Iris pigment epithelial cell (primary cell): ENCODE measurements at regions not wholly inside any gene's neighbourhood (a gene's known extent, or its start where the extent isn't known, plus 50 kb on each side); places are given as distances from the start of the nearest gene placed in this dataset.

Experiments used
- DNase-seq: peaks from one replicate; pipeline ENCODE4 v3.0.0-alpha.2; 2011; ENCODE audit warnings: low read depth

- no peak for DNase-seq
Observed at GRCh38 chr22:48855013-48855412, 972.7 kb downstream of the BRD1 start.

GRCh38 chr22:48853627-48854240 lies 973.9 kb downstream of the BRD1 start:
- no peak for DNase-seq

- DNase-seq, result no peak
Observed at GRCh38 chr22:48851933-48852549, 975.6 kb downstream of the BRD1 start.

- no peak for DNase-seq
Observed at GRCh38 chr22:48850658-48851287, 976.9 kb downstream of the BRD1 start.

GRCh38 chr22:48849963-48850657 lies 977.6 kb downstream of the BRD1 start:
- no peak for DNase-seq

GRCh38 chr22:48849219-48849912 lies 978.3 kb downstream of the BRD1 start:
- DNase-seq, result no peak

- no peak for DNase-seq
Observed at GRCh38 chr22:48846200-48846599, 981.5 kb downstream of the BRD1 start.

- DNase-seq, result no peak
Observed at GRCh38 chr22:48845356-48845936, 982.2 kb downstream of the BRD1 start.

GRCh38 chr22:48844056-48844675 lies 983.5 kb downstream of the BRD1 start:
- no peak for DNase-seq

- no peak for DNase-seq
Observed at GRCh38 chr22:48843640-48844039, 984.0 kb downstream of the BRD1 start.

- DNase-seq, result no peak
Observed at GRCh38 chr22:48842976-48843375, 984.7 kb downstream of the BRD1 start.

GRCh38 chr22:48842583-48842945 lies 985.1 kb downstream of the BRD1 start:
- DNase-seq, result no peak

GRCh38 chr22:48841881-48842582 lies 985.6 kb downstream of the BRD1 start:
- DNase-seq, result no peak

- DNase-seq, result no peak
Observed at GRCh38 chr22:48840112-48840949, 987.3 kb downstream of the BRD1 start.

- no peak for DNase-seq
Observed at GRCh38 chr22:48838846-48839730, 988.6 kb downstream of the BRD1 start.

GRCh38 chr22:48838376-48838775 lies 989.3 kb downstream of the BRD1 start:
- DNase-seq, result no peak

GRCh38 chr22:48837341-48837935 lies 990.2 kb downstream of the BRD1 start:
- DNase-seq, result peak; percentile 3

- DNase-seq, result no peak
Observed at GRCh38 chr22:48836673-48837340, 990.9 kb downstream of the BRD1 start.
